A673 (cell line): ENCODE measurements at regions not wholly inside any gene's neighbourhood (a gene's known extent, or its start where the extent isn't known, plus 50 kb on each side); places are given as distances from the start of the nearest gene placed in this dataset.

Experiments
- BruUV-seq: library from RNA; stranded (reverse); fragments of 400-500 nt; replicated peaks from 2 replicates; lab custom pipeline; 2021; lab: Mats Ljungman, UMichigan
- CTCF ChIA-PET: fragments of 300-600 bp; sonication (Branson Sonifier 250); formaldehyde crosslinking; loops from one replicate; lab custom pipeline; 2022; ENCODE audit warnings: antibody characterized with exemption; lab: Charles Lee
- POLR2A ChIA-PET: fragments of 300-600 bp; sonication (Branson Sonifier 250); formaldehyde crosslinking; loops from one replicate; lab custom pipeline; 2022; ENCODE audit warnings: antibody characterized with exemption; ENCODE audit not compliant: low non-redundant PET; lab: Charles Lee
- DNase-seq: peaks from one replicate; pipeline ENCODE4 v3.0.0-alpha.2; 2015; ENCODE audit warnings: low spot score
- H3K27ac ChIP-seq: fragments of 200-600 bp; sonication (generic); 2 replicates; pipeline ENCODE4 v1.5.1; 2016; ENCODE audit warnings: mixed run types, low read depth, mild to moderate bottlenecking, mixed read lengths, antibody characterized with exemption, low read length; ENCODE audit not compliant: poor library complexity, severe bottlenecking
- H3K27me3 ChIP-seq: fragments of 200-600 bp; sonication (generic); replicated peaks from 2 replicates; pipeline ENCODE4 v1.6.1; 2017; ENCODE audit warnings: mixed run types, low read depth, mild to moderate bottlenecking, mixed read lengths, antibody characterized with exemption, low read length; ENCODE audit not compliant: insufficient read depth, poor library complexity
- H3K36me3 ChIP-seq: fragments of 200-600 bp; sonication (generic); 2 replicates; pipeline ENCODE4 v1.6.1; 2016; ENCODE audit warnings: mixed run types, mild to moderate bottlenecking, mixed read lengths, antibody characterized with exemption, low read length; ENCODE audit not compliant: insufficient read depth, poor library complexity, severe bottlenecking
- H3K4me1 ChIP-seq: fragments of 200-600 bp; sonication (generic); 2 replicates; pipeline ENCODE4 v1.6.1; 2017; ENCODE audit warnings: mixed run types, mild to moderate bottlenecking, mixed read lengths, antibody characterized with exemption, low read length; ENCODE audit not compliant: insufficient read depth, poor library complexity, severe bottlenecking
- H3K4me3 ChIP-seq: fragments of 200-600 bp; sonication (generic); 2 replicates; pipeline ENCODE4 v1.5.1; 2016; ENCODE audit warnings: low read depth, mixed run types, mild to moderate bottlenecking, mixed read lengths, low read length; ENCODE audit not compliant: poor library complexity, severe bottlenecking
- H3K9me3 ChIP-seq: fragments of 200-600 bp; sonication (generic); 2 replicates; pipeline ENCODE4 v1.6.1; 2016; ENCODE audit warnings: mixed run types, low read depth, mild to moderate bottlenecking, mixed read lengths, antibody characterized with exemption, low read length; ENCODE audit not compliant: poor library complexity, severe bottlenecking
- CTCF ChIP-seq: fragments of 300-800, 200-600 bp; sonication (generic); conservative IDR thresholded peaks from 2 replicates; pipeline ENCODE4 v1.5.1; 2017; ENCODE audit warnings: low read depth, mild to moderate bottlenecking, antibody characterized with exemption, low read length, moderate library complexity, mixed read lengths
- EZH2 ChIP-seq: fragments of 200-600 bp; sonication (generic); IDR thresholded peaks from 2 replicates; pipeline ENCODE4 v1.6.1; 2017; ENCODE audit warnings: borderline replicate concordance, low read depth, mild to moderate bottlenecking, mixed read lengths, antibody characterized with exemption, low read length; ENCODE audit not compliant: poor library complexity, severe bottlenecking
- intact Hi-C: fragments of 100-400 bp; cut with micrococcal nuclease; formaldehyde crosslinking; loops from one replicate; pipeline ENCODE4 v1.10.0; 2022; ENCODE audit not compliant: unreplicated experiment

GRCh38 chr14:97874394-97874793, 1077.2 kb downstream of the VRK1 start:
- DNase-seq, result no peak
- no peaks in the 10 kb centered on the region for H3K9me3 ChIP-seq
- H3K4me3 ChIP-seq, result no peak overlapping the region
- no peaks in the 10 kb centered on the region for H3K4me1 ChIP-seq
- POLR2A ChIA-PET, result no interaction called here
- intact Hi-C loops, result no loop called here
- H3K36me3 ChIP-seq, result no peaks in the 10 kb centered on the region
- no peak overlapping the region for H3K27ac ChIP-seq
- H3K27me3 ChIP-seq, result no peaks in the 10 kb centered on the region
- TF ChIP-seq EZH2, result no peak
- TF ChIP-seq CTCF, result no peak
- BruUV-seq, result no TSS peak
- CTCF ChIA-PET, result no interaction called here

GRCh38 chr14:97878206-97878605, 1081.0 kb downstream of the VRK1 start:
- ChIA-PET POLR2A (no interaction called here), CTCF (no interaction called here)
- intact Hi-C loops, result no loop called here
- no peak for TF ChIP-seq EZH2
- no peak for TF ChIP-seq CTCF
- no peak for DNase-seq
- no TSS peak for BruUV-seq
- H3K27me3 ChIP-seq, result no peaks in the 10 kb centered on the region
- no peaks in the 10 kb centered on the region for H3K9me3 ChIP-seq
- peaks cover 1% of the 10 kb centered on the region for H3K4me1 ChIP-seq
- no peaks in the 10 kb centered on the region for H3K36me3 ChIP-seq
- H3K27ac ChIP-seq, result no peak overlapping the region
- H3K4me3 ChIP-seq, result no peak overlapping the region

- Histone ChIP-seq H3K4me1 (peaks cover 6% of the 10 kb centered on the region), H3K27me3 (no peaks in the 10 kb centered on the region), H3K27ac (no peak overlapping the region), H3K36me3 (no peaks in the 10 kb centered on the region), H3K4me3 (no peak overlapping the region), H3K9me3 (no peaks in the 10 kb centered on the region)
- no peak for TF ChIP-seq CTCF
- BruUV-seq, result no TSS peak
- POLR2A ChIA-PET, result interaction anchor here (0.7 kb wide), 1 partner anchor 112 kb away, joined by 4 read pairs; no protein-coding TSS in a partner anchor
- no peak for DNase-seq
- intact Hi-C loops, result no loop called here
- CTCF ChIA-PET, result no interaction called here
Observed at GRCh38 chr14:97878727-97879126, 1081.5 kb downstream of the VRK1 start.
